Activated CD4-positive, alpha-beta memory T cell treated with anti-CD3 and anti-CD28 coated beads for 36 hours (primary cell): ENCODE measurements at regions not wholly inside any gene's neighbourhood (a gene's known extent, or its start where the extent isn't known, plus 50 kb on each side); places are given as distances from the start of the nearest gene placed in this dataset.

Experiments
- CTCF ChIA-PET: fragments of 350-600 bp; sonication (Branson Sonifier 250); formaldehyde crosslinking; loops from one replicate; lab custom pipeline; 2021; ENCODE audit warnings: antibody characterized with exemption, inconsistent platforms; lab: Charles Lee
- POLR2A ChIA-PET: fragments of 350-600 bp; sonication (Branson Sonifier 250); formaldehyde crosslinking; loops from one replicate; lab custom pipeline; 2021; ENCODE audit warnings: antibody characterized with exemption; lab: Charles Lee
- DNase-seq: peaks from one replicate; pipeline ENCODE4 v3.0.0-alpha.2; 2020
- H3K27ac Mint-ChIP-seq: one replicate; pipeline ENCODE4 v1.8.0; 2021; ENCODE audit warnings: mixed read lengths
- H3K27me3 Mint-ChIP-seq: one replicate; pipeline ENCODE4 v1.8.0; 2021; ENCODE audit warnings: mixed read lengths
- H3K36me3 Mint-ChIP-seq: one replicate; pipeline ENCODE4 v1.8.0; 2021; ENCODE audit warnings: mixed read lengths
- H3K4me1 Mint-ChIP-seq: one replicate; pipeline ENCODE4 v1.8.0; 2021; ENCODE audit warnings: low read depth, mixed read lengths
- H3K4me3 Mint-ChIP-seq: one replicate; pipeline ENCODE4 v1.8.0; 2021; ENCODE audit warnings: mild to moderate bottlenecking, mixed read lengths
- H3K9me3 Mint-ChIP-seq: one replicate; pipeline ENCODE4 v1.8.0; 2021; ENCODE audit warnings: mixed read lengths
- intact Hi-C: fragments of 100-400 bp; cut with micrococcal nuclease; formaldehyde crosslinking; loops from one replicate; pipeline ENCODE4 v1.15.1; 2023

GRCh38 chr2:138110453-138111083 lies 146.3 kb downstream of the HNMT start:
- ChIA-PET CTCF (no interaction called here), POLR2A (no interaction called here)
- Mint-ChIP-seq H3K36me3 (no peaks in the 10 kb centered on the region), H3K27ac (no peak overlapping the region), H3K4me1 (no peaks in the 10 kb centered on the region), H3K9me3 (no peaks in the 10 kb centered on the region), H3K27me3 (no peaks in the 10 kb centered on the region), H3K4me3 (no peak overlapping the region)
- no peak for DNase-seq
- intact Hi-C loops, result no loop called here

- Mint-ChIP-seq H3K36me3 (no peaks in the 10 kb centered on the region), H3K9me3 (no peaks in the 10 kb centered on the region), H3K4me3 (no peak overlapping the region), H3K27me3 (no peaks in the 10 kb centered on the region), H3K4me1 (no peaks in the 10 kb centered on the region), H3K27ac (no peak overlapping the region)
- ChIA-PET POLR2A (no interaction called here), CTCF (interaction anchor here (0.7 kb wide), 1 partner anchor 48 kb away, joined by 4 read pairs; no protein-coding TSS in a partner anchor)
- intact Hi-C loops, result no loop called here
- DNase-seq, result no peak
Observed at GRCh38 chr2:138112536-138112935, 148.3 kb downstream of the HNMT start.

- H3K27me3 Mint-ChIP-seq, result no peaks in the 10 kb centered on the region
- no peaks in the 10 kb centered on the region for H3K9me3 Mint-ChIP-seq
- H3K4me3 Mint-ChIP-seq, result no peak overlapping the region
- no peaks in the 10 kb centered on the region for H3K36me3 Mint-ChIP-seq
- POLR2A ChIA-PET, result no interaction called here
- H3K27ac Mint-ChIP-seq, result no peak overlapping the region
- DNase-seq, result no peak
- intact Hi-C loops, result no loop called here
- CTCF ChIA-PET, result no interaction called here
- no peaks in the 10 kb centered on the region for H3K4me1 Mint-ChIP-seq
Observed at GRCh38 chr2:138113871-138114525, 149.7 kb downstream of the HNMT start.

GRCh38 chr2:138115666-138116065 lies 151.4 kb downstream of the HNMT start:
- POLR2A ChIA-PET, result no interaction called here

GRCh38 chr2:138116456-138116855 lies 152.2 kb downstream of the HNMT start:
- no peaks in the 10 kb centered on the region for H3K4me1 Mint-ChIP-seq
- no peak overlapping the region for H3K27ac Mint-ChIP-seq
- no peak for DNase-seq
- no peaks in the 10 kb centered on the region for H3K9me3 Mint-ChIP-seq
- no peak overlapping the region for H3K4me3 Mint-ChIP-seq
- H3K27me3 Mint-ChIP-seq, result no peaks in the 10 kb centered on the region
- ChIA-PET POLR2A (no interaction called here), CTCF (interaction anchor here (0.6 kb wide), 1 partner anchor 12 kb away, joined by 3 read pairs; no protein-coding TSS in a partner anchor)
- no peaks in the 10 kb centered on the region for H3K36me3 Mint-ChIP-seq
- intact Hi-C loops, result no loop called here

More at GRCh38 chr2:138115666-138116065, 151.4 kb downstream of the HNMT start:
- no peak for DNase-seq
- no peak overlapping the region for H3K27ac Mint-ChIP-seq
- intact Hi-C loops, result no loop called here
- H3K36me3 Mint-ChIP-seq, result no peaks in the 10 kb centered on the region
- CTCF ChIA-PET, result interaction anchor here (0.6 kb wide), 1 partner anchor 12 kb away, joined by 3 read pairs; no protein-coding TSS in a partner anchor
- no peaks in the 10 kb centered on the region for H3K9me3 Mint-ChIP-seq
- no peaks in the 10 kb centered on the region for H3K4me1 Mint-ChIP-seq
- H3K4me3 Mint-ChIP-seq, result no peak overlapping the region
- no peaks in the 10 kb centered on the region for H3K27me3 Mint-ChIP-seq

- ChIA-PET CTCF (no interaction called here), POLR2A (no interaction called here)
- no peak overlapping the region for H3K4me3 Mint-ChIP-seq
- intact Hi-C loops, result no loop called here
- H3K36me3 Mint-ChIP-seq, result no peaks in the 10 kb centered on the region
- H3K4me1 Mint-ChIP-seq, result no peaks in the 10 kb centered on the region
- DNase-seq, result no peak
- H3K27me3 Mint-ChIP-seq, result no peaks in the 10 kb centered on the region
- no peaks in the 10 kb centered on the region for H3K9me3 Mint-ChIP-seq
- H3K27ac Mint-ChIP-seq, result no peak overlapping the region
Observed at GRCh38 chr2:138121666-138122661, 157.7 kb downstream of the HNMT start.

GRCh38 chr2:138122891-138123290 lies 158.6 kb downstream of the HNMT start:
- no peak for DNase-seq
- Mint-ChIP-seq H3K9me3 (no peaks in the 10 kb centered on the region), H3K4me1 (no peaks in the 10 kb centered on the region), H3K27me3 (no peaks in the 10 kb centered on the region), H3K4me3 (no peak overlapping the region), H3K36me3 (no peaks in the 10 kb centered on the region), H3K27ac (no peak overlapping the region)
- ChIA-PET CTCF (no interaction called here), POLR2A (no interaction called here)
- intact Hi-C loops, result no loop called here

GRCh38 chr2:138123741-138124140 lies 159.5 kb downstream of the HNMT start:
- no peak for DNase-seq
- CTCF ChIA-PET, result no interaction called here
- Mint-ChIP-seq H3K27me3 (no peaks in the 10 kb centered on the region), H3K9me3 (no peaks in the 10 kb centered on the region), H3K27ac (no peak overlapping the region), H3K4me3 (no peak overlapping the region), H3K4me1 (no peaks in the 10 kb centered on the region), H3K36me3 (no peaks in the 10 kb centered on the region)
- intact Hi-C loops, result no loop called here
- POLR2A ChIA-PET, result no interaction called here

GRCh38 chr2:138124521-138124920 lies 160.2 kb downstream of the HNMT start:
- H3K27ac Mint-ChIP-seq, result no peak overlapping the region
- H3K4me1 Mint-ChIP-seq, result no peaks in the 10 kb centered on the region
- H3K9me3 Mint-ChIP-seq, result no peaks in the 10 kb centered on the region

GRCh38 chr2:138125306-138126288 lies 161.3 kb downstream of the HNMT start:
- POLR2A ChIA-PET, result no interaction called here
- CTCF ChIA-PET, result no interaction called here
- DNase-seq, result no peak
- Mint-ChIP-seq H3K27me3 (no peaks in the 10 kb centered on the region), H3K9me3 (no peaks in the 10 kb centered on the region), H3K27ac (no peak overlapping the region), H3K4me3 (no peak overlapping the region), H3K4me1 (no peaks in the 10 kb centered on the region), H3K36me3 (no peaks in the 10 kb centered on the region)
- intact Hi-C loops, result no loop called here

More at GRCh38 chr2:138124521-138124920, 160.2 kb downstream of the HNMT start:
- Mint-ChIP-seq H3K36me3 (no peaks in the 10 kb centered on the region), H3K27me3 (no peaks in the 10 kb centered on the region), H3K4me3 (no peak overlapping the region)
- no peak for DNase-seq
- ChIA-PET POLR2A (no interaction called here), CTCF (no interaction called here)
- intact Hi-C loops, result no loop called here

- DNase-seq, result no peak
- no peaks in the 10 kb centered on the region for H3K36me3 Mint-ChIP-seq
- peaks cover 2% of the 10 kb centered on the region for H3K9me3 Mint-ChIP-seq
- H3K4me1 Mint-ChIP-seq, result no peaks in the 10 kb centered on the region
- intact Hi-C loops, result no loop called here
- ChIA-PET POLR2A (no interaction called here), CTCF (interaction anchor here (0.6 kb wide), 1 partner anchor 13 kb away, joined by 3 read pairs; no protein-coding TSS in a partner anchor)
- H3K27ac Mint-ChIP-seq, result no peak overlapping the region
- no peak overlapping the region for H3K4me3 Mint-ChIP-seq
- H3K27me3 Mint-ChIP-seq, result no peaks in the 10 kb centered on the region
Observed at GRCh38 chr2:138132108-138132507, 167.8 kb downstream of the HNMT start.
